ENCODE measurements at regions not wholly inside any gene's neighbourhood (a gene's known extent, or its start where the extent isn't known, plus 50 kb on each side); places are given as distances from the start of the nearest gene placed in this dataset.

GRCh38 chr4:13143222-13144070 lies 340.7 kb downstream of the RAB28 start:
- no peak overlapping the region for H3K4me3 Mint-ChIP-seq
- H3K36me3 ChIP-seq (ENCODE audit: insufficient read depth): no peaks in the 10 kb centered on the region
- DNase-seq (ENCODE audit: low spot score) (no peak), ATAC-seq (no peak)
- no peaks in the 10 kb centered on the region for H3K36me3 Mint-ChIP-seq (ENCODE audit: low read depth)
- no peak overlapping the region for H2AFZ ChIP-seq
- no peaks in the 10 kb centered on the region for H3K79me2 ChIP-seq (replicated peaks; ENCODE audit: insufficient read depth)
- no peaks in the 10 kb centered on the region for H3K4me1 Mint-ChIP-seq
- H4K20me1 ChIP-seq (replicated peaks; ENCODE audit: insufficient read depth): no peaks in the 10 kb centered on the region
- no peaks in the 10 kb centered on the region for H3F3A ChIP-seq (replicated peaks; ENCODE audit: low read depth)
- no peaks in the 10 kb centered on the region for H3K9me3 Mint-ChIP-seq
- no peaks in the 10 kb centered on the region for H3K9me2 ChIP-seq (ENCODE audit: insufficient read depth)
- TF ChIP-seq ZNF462 (CRISPR knock-in tag; IDR thresholded peaks at IDR 0.05) (no peak), STAT1 (IDR thresholded peaks at IDR 0.05; ENCODE audit: unreplicated experiment) (no peak), POLR2AphosphoS5 (IDR thresholded peaks at IDR 0.05; ENCODE audit: low read depth) (no peak), CREB1 (CRISPR knock-in tag; IDR thresholded peaks at IDR 0.05; ENCODE audit: low read depth) (no peak), ETS1 (IDR thresholded peaks at IDR 0.05) (no peak)
- H3K27ac Mint-ChIP-seq: no peak overlapping the region
- no peaks in the 10 kb centered on the region for H3K27me3 Mint-ChIP-seq (ENCODE audit: insufficient read depth, low read depth, poor library complexity)
- no peak overlapping the region for H3K4me2 ChIP-seq
- H3K27ac ChIP-seq (ENCODE audit: low read depth): no peak overlapping the region
- H3K4me3 ChIP-seq: no peak overlapping the region
- H3K4me1 ChIP-seq (ENCODE audit: insufficient read depth): no peaks in the 10 kb centered on the region
- H3K27me3 ChIP-seq (ENCODE audit: insufficient read depth): no peaks in the 10 kb centered on the region
